Astrocyte of the cerebellum (primary cell): ENCODE measurements at regions not wholly inside any gene's neighbourhood (a gene's known extent, or its start where the extent isn't known, plus 50 kb on each side); places are given as distances from the start of the nearest gene placed in this dataset.

Source experiments
- DNase-seq: peaks from one replicate; pipeline ENCODE4 v3.0.0-alpha.2; 2011; ENCODE audit warnings: low read depth
- H3K4me3 ChIP-seq: 2 replicates; pipeline ENCODE4 v1.5.1; 2011; ENCODE audit warnings: mild to moderate bottlenecking, low read depth, low read length, moderate library complexity
- in situ Hi-C: cut with HindIII; loops from 2 replicates; pipeline ENCODE4 v1.10.0; 2017; ENCODE audit warnings: low sequenced_read_pairs
- TF ChIP-seq, protein P1 (sequence below): IDR thresholded peaks from 2 replicates; pipeline ENCODE4 v1.5.1; 2012; ENCODE audit warnings: low read length, low read depth, moderate library complexity, mild to moderate bottlenecking; ENCODE audit errors: missing control alignments

DNA sequence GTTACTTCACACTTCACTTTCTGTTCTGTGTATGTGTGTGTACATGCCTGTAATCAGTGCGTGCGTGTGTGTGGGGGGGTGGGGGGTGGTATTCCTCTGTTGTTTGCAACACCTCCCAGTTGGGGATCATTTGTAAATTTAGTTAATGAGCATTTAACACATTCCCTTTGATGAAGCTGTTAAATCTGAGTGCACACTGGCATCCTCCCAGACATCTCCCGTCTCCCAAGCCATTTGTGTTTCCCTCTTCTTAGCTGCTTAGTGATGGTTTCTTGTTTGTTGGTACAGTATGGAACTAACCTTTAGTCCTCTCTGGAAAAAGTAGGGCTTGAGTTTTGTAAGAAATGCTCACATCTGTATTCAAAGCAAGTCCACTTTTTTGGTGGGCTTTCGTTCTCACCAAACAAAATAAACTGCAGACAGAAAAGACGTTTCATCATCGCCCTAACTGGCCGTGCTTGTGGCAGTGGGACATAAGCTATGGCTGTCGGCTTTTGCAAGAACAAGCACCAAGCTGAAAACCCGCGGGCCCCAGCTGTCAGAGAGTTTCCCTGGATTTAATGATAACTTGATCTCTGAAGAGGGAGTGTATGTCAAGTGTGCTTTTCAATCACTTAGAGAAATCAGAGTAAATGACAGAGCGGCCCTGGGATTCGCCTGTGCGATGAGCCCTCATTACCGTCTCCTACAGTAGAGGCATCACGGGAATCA is 54.9 kb upstream of the SASH1 start:
- H3K4me3 ChIP-seq, result no peak overlapping the region
- TF ChIP-seq, protein P1, sequence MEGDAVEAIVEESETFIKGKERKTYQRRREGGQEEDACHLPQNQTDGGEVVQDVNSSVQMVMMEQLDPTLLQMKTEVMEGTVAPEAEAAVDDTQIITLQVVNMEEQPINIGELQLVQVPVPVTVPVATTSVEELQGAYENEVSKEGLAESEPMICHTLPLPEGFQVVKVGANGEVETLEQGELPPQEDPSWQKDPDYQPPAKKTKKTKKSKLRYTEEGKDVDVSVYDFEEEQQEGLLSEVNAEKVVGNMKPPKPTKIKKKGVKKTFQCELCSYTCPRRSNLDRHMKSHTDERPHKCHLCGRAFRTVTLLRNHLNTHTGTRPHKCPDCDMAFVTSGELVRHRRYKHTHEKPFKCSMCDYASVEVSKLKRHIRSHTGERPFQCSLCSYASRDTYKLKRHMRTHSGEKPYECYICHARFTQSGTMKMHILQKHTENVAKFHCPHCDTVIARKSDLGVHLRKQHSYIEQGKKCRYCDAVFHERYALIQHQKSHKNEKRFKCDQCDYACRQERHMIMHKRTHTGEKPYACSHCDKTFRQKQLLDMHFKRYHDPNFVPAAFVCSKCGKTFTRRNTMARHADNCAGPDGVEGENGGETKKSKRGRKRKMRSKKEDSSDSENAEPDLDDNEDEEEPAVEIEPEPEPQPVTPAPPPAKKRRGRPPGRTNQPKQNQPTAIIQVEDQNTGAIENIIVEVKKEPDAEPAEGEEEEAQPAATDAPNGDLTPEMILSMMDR, result no peak
- in situ Hi-C loops, result no loop called here
- DNase-seq, result no peak

DNA sequence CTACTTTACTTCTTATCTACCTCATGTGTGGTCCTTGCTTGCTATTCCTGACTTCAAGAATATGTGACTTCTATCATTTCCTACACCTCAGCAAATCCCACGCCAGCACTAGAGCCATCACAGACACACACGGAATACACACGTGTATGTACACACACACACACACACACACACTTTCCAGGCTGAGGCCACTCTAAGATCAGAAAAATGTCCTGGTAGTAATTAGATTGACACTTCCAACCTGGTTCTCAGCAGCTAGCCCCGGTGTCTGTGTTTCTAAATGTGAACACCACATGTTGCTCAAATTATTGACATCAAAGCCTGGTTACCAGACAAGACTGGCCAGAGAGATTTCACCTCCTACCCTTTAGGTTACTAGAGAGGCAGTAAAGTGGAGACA is 54.1 kb upstream of the SASH1 start:
- no peak for DNase-seq
- H3K4me3 ChIP-seq, result no peak overlapping the region
- in situ Hi-C loops, result no loop called here
- TF ChIP-seq, protein P1, result no peak

DNA sequence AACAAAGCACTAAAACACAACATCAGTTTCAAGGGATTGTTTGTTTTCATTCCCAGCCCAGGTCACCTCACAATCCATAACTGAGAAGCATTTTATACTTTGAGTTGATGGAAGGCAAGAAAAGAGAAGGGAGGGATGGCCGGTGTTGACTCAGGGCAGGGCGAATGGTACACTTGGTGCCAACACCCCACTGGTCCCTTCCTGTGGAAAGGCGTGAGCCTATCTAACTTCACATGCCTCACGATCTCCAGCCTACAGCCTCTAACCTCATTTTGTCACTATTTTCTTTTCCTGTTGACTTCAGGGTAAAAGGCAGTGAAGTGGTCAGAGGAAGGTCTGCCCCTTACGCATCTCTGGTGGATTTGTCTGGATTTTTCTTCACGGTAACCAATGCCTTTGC is 53.5 kb upstream of the SASH1 start:
- no peak overlapping the region for H3K4me3 ChIP-seq
- no peak for DNase-seq
- in situ Hi-C loops, result no loop called here
- TF ChIP-seq, protein P1, result no peak

DNA sequence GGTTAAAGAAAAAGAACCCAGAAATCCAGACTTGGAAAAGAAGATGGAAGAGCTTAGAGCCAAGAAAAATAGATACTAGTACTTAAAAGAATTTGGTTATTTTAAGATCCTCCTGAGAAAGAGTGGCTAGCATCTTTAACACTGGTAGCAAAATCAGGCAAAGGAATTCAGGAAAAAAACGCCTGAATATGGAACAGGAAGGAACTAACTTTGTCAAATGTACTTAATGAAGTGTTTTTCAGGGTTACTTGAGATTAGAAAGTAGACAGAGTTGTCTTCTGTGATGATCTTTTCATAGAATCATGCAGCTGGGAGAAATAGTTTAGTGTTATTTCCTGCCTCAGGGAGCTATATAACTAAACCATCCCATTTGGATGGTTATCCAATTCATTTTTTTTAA is 50.8 kb upstream of the SASH1 start:
- H3K4me3 ChIP-seq, result no peak overlapping the region
- TF ChIP-seq, protein P1, result no peak
- in situ Hi-C loops, result no loop called here
- no peak for DNase-seq
